ENCODE measurements at regions not wholly inside any gene's neighbourhood (a gene's known extent, or its start where the extent isn't known, plus 50 kb on each side); places are given as distances from the start of the nearest gene placed in this dataset.

GRCh38 chr12:4201333-4202100 is 72.0 kb upstream of the CCND2 start:
- TF ChIP-seq REST (IDR thresholded peaks at IDR 0.05; ENCODE audit: insufficient read depth in 1 of 2, low read depth in 2 of 2, low read length in 1 of 2) (no peak), CTCF (IDR thresholded peaks at IDR 0.05) (no peak), SIN3A (IDR thresholded peaks at IDR 0.05; ENCODE audit: borderline replicate concordance, insufficient read depth, low read depth, low read length) (no peak), POLR2AphosphoS5 (IDR thresholded peaks at IDR 0.05; ENCODE audit: low read depth, low read length) (no peak), TCF7L2 (IDR thresholded peaks at IDR 0.05; ENCODE audit: low read depth, low read length) (no peak)
